H9 (cell line): ENCODE measurements at regions not wholly inside any gene's neighbourhood (a gene's known extent, or its start where the extent isn't known, plus 50 kb on each side); places are given as distances from the start of the nearest gene placed in this dataset.

Experiments used
- DNase-seq: peaks from one replicate; pipeline ENCODE4 v3.0.0-alpha.2; 2017
- H2AFZ ChIP-seq: one replicate; pipeline ENCODE4 v1.6.1; 2013; ENCODE audit warnings: mild to moderate bottlenecking, low read length, control low read depth, moderate library complexity
- H2AK5ac ChIP-seq: 2 replicates; pipeline ENCODE4 v1.6.1; 2013; ENCODE audit warnings: low read length, control low read depth, mixed read lengths; ENCODE audit not compliant: insufficient read length
- H2BK120ac ChIP-seq: one replicate; pipeline ENCODE4 v1.6.1; 2013; ENCODE audit warnings: low read depth, mild to moderate bottlenecking, low read length, control low read depth, inconsistent platforms; ENCODE audit not compliant: poor library complexity, severe bottlenecking
- H2BK12ac ChIP-seq: 2 replicates; pipeline ENCODE4 v1.6.1; 2013; ENCODE audit warnings: low read length, control low read depth, mixed read lengths, low read depth; ENCODE audit not compliant: insufficient read length
- H2BK15ac ChIP-seq: 2 replicates; pipeline ENCODE4 v1.6.1; 2013; ENCODE audit warnings: low read depth, low read length, control low read depth
- H2BK20ac ChIP-seq: one replicate; pipeline ENCODE4 v1.6.1; 2013; ENCODE audit warnings: low read depth, mild to moderate bottlenecking, low read length, control low read depth, inconsistent platforms; ENCODE audit not compliant: poor library complexity, severe bottlenecking
- H2BK5ac ChIP-seq: 2 replicates; pipeline ENCODE4 v1.6.1; 2013; ENCODE audit warnings: low read length, control low read depth, mixed read lengths; ENCODE audit not compliant: insufficient read length
- H3K14ac ChIP-seq: 2 replicates; pipeline ENCODE4 v1.6.1; 2013; ENCODE audit warnings: low read length, control low read depth; ENCODE audit not compliant: insufficient read depth
- H3K18ac ChIP-seq: 2 replicates; pipeline ENCODE4 v1.6.1; 2013; ENCODE audit warnings: low read depth, mild to moderate bottlenecking, mixed read lengths, low read length, control low read depth; ENCODE audit not compliant: insufficient read length
- H3K23ac ChIP-seq: 2 replicates; pipeline ENCODE4 v1.6.1; 2013; ENCODE audit warnings: low read length, control low read depth, mixed read lengths, low read depth; ENCODE audit not compliant: insufficient read length
- H3K23me2 ChIP-seq: 2 replicates; pipeline ENCODE4 v1.6.1; 2013; ENCODE audit warnings: low read depth, mild to moderate bottlenecking, mixed read lengths, low read length, control low read depth; ENCODE audit not compliant: insufficient read length, poor library complexity, severe bottlenecking
- H3K27ac ChIP-seq: 2 replicates; pipeline ENCODE4 v1.5.1; 2013; ENCODE audit warnings: low read length, control low read depth, mixed read lengths, low read depth; ENCODE audit not compliant: insufficient read length
- H3K27me3 ChIP-seq: 2 replicates; pipeline ENCODE4 v1.6.1; 2013; ENCODE audit warnings: low read length, control low read depth, inconsistent platforms; ENCODE audit not compliant: insufficient read depth
- H3K4ac ChIP-seq: 2 replicates; pipeline ENCODE4 v1.6.1; 2013; ENCODE audit warnings: low read depth, mild to moderate bottlenecking, control low read depth, inconsistent platforms, low read length, moderate library complexity
- H3K4me1 ChIP-seq: 2 replicates; pipeline ENCODE4 v1.6.1; 2013; ENCODE audit warnings: low read length, control low read depth, inconsistent platforms; ENCODE audit not compliant: insufficient read depth
- H3K4me2 ChIP-seq: 2 replicates; pipeline ENCODE4 v1.6.1; 2013; ENCODE audit warnings: low read length, control low read depth, mixed read lengths; ENCODE audit not compliant: insufficient read length, insufficient read depth
- H3K56ac ChIP-seq: 2 replicates; pipeline ENCODE4 v1.6.1; 2013; ENCODE audit warnings: low read depth, mild to moderate bottlenecking, mixed read lengths, low read length, control low read depth; ENCODE audit not compliant: insufficient read length
- H3K79me1 ChIP-seq: 2 replicates; pipeline ENCODE4 v1.6.1; 2013; ENCODE audit warnings: low read depth, mild to moderate bottlenecking, moderate library complexity, low read length, control low read depth, inconsistent platforms; ENCODE audit not compliant: insufficient read depth, poor library complexity, severe bottlenecking
- H3K79me2 ChIP-seq: 2 replicates; pipeline ENCODE4 v1.6.1; 2013; ENCODE audit warnings: low read length, control low read depth, inconsistent platforms; ENCODE audit not compliant: insufficient read depth
- H3K9ac ChIP-seq: 2 replicates; pipeline ENCODE4 v1.6.1; 2013; ENCODE audit warnings: low read length, control low read depth, mixed read lengths; ENCODE audit not compliant: insufficient read length; ENCODE audit errors: extremely low read depth
- H3K9me3 ChIP-seq: one replicate; pipeline ENCODE4 v1.6.1; 2013; ENCODE audit warnings: low read depth, low read length, inconsistent platforms; ENCODE audit not compliant: control insufficient read depth
- H3T11ph ChIP-seq: one replicate; pipeline ENCODE4 v1.6.1; 2013; ENCODE audit warnings: mild to moderate bottlenecking, low read length, control low read depth, inconsistent platforms
- H4K20me1 ChIP-seq: one replicate; pipeline ENCODE4 v1.6.1; 2013; ENCODE audit not compliant: control insufficient read depth, insufficient read length, insufficient read depth
- H4K5ac ChIP-seq: 2 replicates; pipeline ENCODE4 v1.6.1; 2013; ENCODE audit warnings: low read depth, mild to moderate bottlenecking, mixed read lengths, low read length, control low read depth; ENCODE audit not compliant: insufficient read length
- H4K8ac ChIP-seq: replicated peaks from 2 replicates; pipeline ENCODE4 v1.6.1; 2013; ENCODE audit warnings: low read length, control low read depth, mixed read lengths, low read depth; ENCODE audit not compliant: insufficient read length
- H4K91ac ChIP-seq: 2 replicates; pipeline ENCODE4 v1.6.1; 2013; ENCODE audit warnings: low read depth, mild to moderate bottlenecking, moderate library complexity, mixed read lengths, low read length, control low read depth; ENCODE audit not compliant: insufficient read length
- H3K27ac Mint-ChIP-seq, 3 experiments: 2 replicates in 2 of 3; 3 replicates in 1 of 3; pipeline ENCODE4 v1.8.0; 2020 to 2021; ENCODE audit warnings: mixed read lengths in 3 of 3, mild to moderate bottlenecking in 1 of 3, moderate library complexity in 1 of 3
- H3K27me3 Mint-ChIP-seq: 2 replicates; pipeline ENCODE4 v1.8.0; 2021; ENCODE audit warnings: low read depth, mild to moderate bottlenecking, moderate library complexity, mixed read lengths
- H3K36me3 Mint-ChIP-seq, 3 experiments: 2 replicates in 2 of 3; 3 replicates in 1 of 3; pipeline ENCODE4 v1.8.0; 2020 to 2021; ENCODE audit warnings: low read depth in 3 of 3, mixed read lengths in 3 of 3; ENCODE audit not compliant: insufficient read depth in 1 of 3
- H3K4me1 Mint-ChIP-seq, 2 experiments: 2 replicates each; pipeline ENCODE4 v1.8.0; 2020; ENCODE audit warnings: mixed read lengths in 2 of 2
- H3K4me3 Mint-ChIP-seq, 2 experiments: 2 replicates in 1 of 2; 3 replicates in 1 of 2; pipeline ENCODE4 v1.8.0; 2020 to 2021; ENCODE audit warnings: mild to moderate bottlenecking in 2 of 2, mixed read lengths in 2 of 2, moderate library complexity in 1 of 2
- H3K9me3 Mint-ChIP-seq, 2 experiments: 2 replicates in 1 of 2; 3 replicates in 1 of 2; pipeline ENCODE4 v1.8.0; 2020; ENCODE audit warnings: mild to moderate bottlenecking in 2 of 2, mixed read lengths in 2 of 2, moderate library complexity in 1 of 2
- CTCF ChIP-seq: fragments of 200-600 bp; sonication (generic); conservative IDR thresholded peaks from 3 replicates; pipeline ENCODE4 v1.8.0; 2021; ENCODE audit warnings: antibody characterized with exemption, mild to moderate bottlenecking
- WGBS: extraction: QIAGEN DNeasy Blood & Tissue Kit; methylation state at CpG from one replicate; pipeline ENCODE4 v1.1.7; 2013; ENCODE audit warnings: missing lambda C conversion rate, low lambda C conversion rate, mixed read lengths; ENCODE audit not compliant: insufficient read length; ENCODE audit errors: extremely low coverage; 5-methylcytosine and 5-hydroxymethylcytosine counted together

GRCh38 chr9:96072930-96073329 is 197.4 kb downstream of the ERCC6L2 start:
- Histone ChIP-seq H2BK20ac (no peak overlapping the region), H3K27ac (no peak overlapping the region), H3K9me3 (no peaks in the 10 kb centered on the region), H4K91ac (no peak overlapping the region), H4K8ac (no peak overlapping the region), H3K23ac (no peak overlapping the region), H3K14ac (no peak overlapping the region), H2AK5ac (no peak overlapping the region), H3K4ac (no peak overlapping the region), H3K4me2 (no peak overlapping the region), H3T11ph (no peak overlapping the region), H2BK15ac (no peak overlapping the region), H3K18ac (no peak overlapping the region), H3K4me1 (no peaks in the 10 kb centered on the region), H4K20me1 (peaks cover 2% of the 10 kb centered on the region), H2AFZ (no peak overlapping the region), H2BK120ac (no peak overlapping the region), H3K27me3 (no peaks in the 10 kb centered on the region), H4K5ac (no peak overlapping the region), H3K79me2 (no peaks in the 10 kb centered on the region), H3K79me1 (no peaks in the 10 kb centered on the region), H2BK12ac (no peak overlapping the region), H3K56ac (no peak overlapping the region), H3K23me2 (no peaks in the 10 kb centered on the region), H2BK5ac (no peak overlapping the region), H3K9ac (no peak overlapping the region)
- Mint-ChIP-seq H3K4me3 (no peak overlapping the region), H3K27me3 (no peaks in the 10 kb centered on the region; the same call in 1 of the 2 replicates), H3K4me1 (peaks cover 8 to 15% of the 10 kb centered on the region in 2 experiments; a peak in 3 of 4 replicates), H3K9me3 (no peaks in the 10 kb centered on the region), H3K36me3 (no peaks in the 10 kb centered on the region), H3K27ac (no peak overlapping the region)
- TF ChIP-seq CTCF: no peak
- no CpG with 5 or more reads among the region's 8 CpGs for WGBS
- no peak for DNase-seq
